ENCODE measurements at regions not wholly inside any gene's neighbourhood (a gene's known extent, or its start where the extent isn't known, plus 50 kb on each side); places are given as distances from the start of the nearest gene placed in this dataset.
"Not testable (repeated sequence)": the region's sequence is repeated elsewhere in the genome, so short reads cannot be mapped to it uniquely, and the experiment has no call there.

DNA sequence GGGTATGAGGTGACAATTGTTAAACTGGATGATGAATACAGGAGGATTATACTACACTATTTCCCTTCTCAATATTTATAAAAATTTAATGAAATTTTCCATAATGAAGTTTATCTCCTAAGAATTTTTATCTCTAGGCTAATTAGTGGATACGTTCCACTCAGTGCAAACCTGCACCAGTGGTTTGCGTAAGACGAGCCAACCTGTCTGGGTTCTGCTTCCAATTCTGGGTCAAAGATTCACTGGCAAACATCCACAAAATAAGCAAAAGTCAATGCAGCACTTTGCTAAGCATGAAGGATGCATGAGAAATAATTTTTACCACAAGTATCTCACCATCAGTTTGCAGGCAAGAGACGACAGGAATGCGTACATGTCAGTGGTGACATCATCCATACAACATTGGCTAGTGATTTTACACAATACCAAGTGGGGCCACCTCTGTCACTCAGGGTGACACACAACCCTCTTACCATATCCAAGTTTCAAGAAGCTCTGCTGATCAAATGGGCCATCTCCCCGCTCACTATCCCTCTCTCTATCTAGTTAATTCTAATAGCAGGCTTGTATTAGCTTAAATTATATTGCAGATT lies 51.7 kb downstream of the FAM50B start:
- DNase-seq = no peak

DNA sequence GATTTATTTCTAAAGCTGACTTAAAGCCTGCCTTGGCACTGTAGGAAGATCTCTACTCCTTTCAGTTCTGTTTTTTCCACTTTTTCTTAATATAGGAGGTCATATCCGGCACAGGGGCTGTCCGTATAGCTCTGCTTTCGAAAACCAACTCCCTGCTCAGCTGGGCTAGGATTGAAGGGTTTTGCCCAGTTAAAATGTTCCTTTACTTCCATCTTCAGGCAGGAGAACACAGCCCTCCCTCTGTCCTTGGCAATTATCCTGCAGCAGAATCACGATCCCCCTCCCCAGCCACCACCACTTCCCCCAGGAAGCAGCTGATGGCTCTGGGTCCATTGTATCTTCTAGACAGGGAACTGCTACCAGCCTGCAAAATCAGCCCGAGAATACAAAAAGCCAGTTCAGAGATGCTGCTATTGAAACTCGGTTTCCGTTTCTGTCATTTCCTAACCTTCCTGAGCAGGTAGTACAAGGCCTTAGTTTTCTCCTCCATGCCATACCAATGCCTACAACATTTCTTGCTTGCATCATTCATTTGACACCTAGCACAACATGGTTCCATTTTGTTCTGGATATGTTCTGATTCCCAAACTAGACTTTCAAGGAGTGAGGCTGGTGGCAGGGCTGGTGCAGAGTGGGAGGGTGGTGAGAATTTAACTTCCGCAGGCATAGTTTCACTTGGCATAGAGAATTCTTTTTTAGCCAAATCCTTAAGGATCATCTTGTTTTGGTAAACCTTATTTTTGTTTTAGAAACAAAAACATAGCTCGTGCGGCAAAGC lies 53.9 kb downstream of the FAM50B start:
- peak in 15 of 51 donors; percentile 11 to 43 (median 23) for DNase-seq

DNA sequence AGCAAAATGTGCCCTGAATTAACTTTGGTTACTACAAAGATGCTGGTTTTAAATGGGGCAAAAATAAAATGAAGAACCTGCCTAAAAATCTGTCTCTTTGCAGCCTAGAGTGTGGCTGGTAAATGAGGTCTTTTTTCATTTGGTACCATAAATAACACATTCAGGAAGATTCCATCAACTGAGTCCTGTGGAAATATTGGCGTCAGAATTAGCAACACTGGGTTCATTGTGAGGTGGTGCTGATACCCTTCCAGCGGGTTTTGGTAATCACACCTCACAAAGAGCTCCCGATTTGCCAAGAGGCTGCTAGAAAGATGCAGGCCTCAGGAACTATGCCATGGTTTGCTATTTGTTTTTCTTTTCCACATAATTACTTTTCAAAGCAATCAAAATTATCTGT lies 55.3 kb downstream of the FAM50B start:
- peak in 10 of 51 donors; percentile 11 to 50 (median 26) for DNase-seq

DNA sequence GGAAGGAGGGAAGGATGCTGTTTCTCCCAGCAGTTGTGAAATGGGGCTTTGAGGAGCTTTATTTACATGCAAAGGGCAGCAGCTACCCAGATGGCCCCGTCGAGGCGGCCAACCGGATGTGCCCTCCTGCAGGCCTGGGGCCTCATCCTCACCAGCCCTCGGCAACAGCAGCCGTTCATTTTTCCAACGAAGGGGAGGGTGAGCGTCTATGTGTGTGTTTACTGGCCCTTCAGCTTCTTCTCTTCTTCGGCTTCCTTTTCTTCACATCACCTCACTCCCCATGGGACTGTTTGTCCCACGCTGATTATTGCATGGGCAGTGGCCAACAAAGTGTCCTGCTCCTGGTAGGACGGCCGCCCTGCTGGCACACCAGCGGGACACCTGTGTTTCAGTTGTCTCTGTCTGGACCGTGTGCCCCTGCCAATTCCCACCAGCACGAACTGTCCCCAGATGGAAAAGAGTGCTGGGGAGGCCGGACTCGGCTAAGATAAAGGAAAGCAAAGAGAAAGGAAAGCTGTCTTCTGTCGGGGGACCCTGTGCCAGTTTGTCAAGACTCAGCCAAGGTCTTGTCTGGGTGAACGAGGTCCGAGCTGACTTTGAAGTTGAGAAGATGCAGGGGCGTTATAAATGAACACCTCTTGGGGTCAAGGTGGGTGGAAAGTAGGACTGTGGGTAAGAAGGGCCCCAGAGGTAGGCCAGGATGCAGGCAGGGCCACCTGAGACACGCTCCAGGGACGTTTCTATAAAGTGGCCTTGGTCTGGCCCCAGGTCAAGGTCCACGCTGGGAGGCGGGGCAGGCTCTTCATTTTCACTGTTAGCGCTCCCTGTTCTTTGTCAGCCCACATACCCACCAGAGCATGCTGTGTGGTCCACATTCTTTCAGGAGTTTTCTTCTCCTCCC lies 57.0 kb downstream of the FAM50B start:
- peak in 17 of 51 donors; percentile 15 to 62 (median 28) for DNase-seq

DNA sequence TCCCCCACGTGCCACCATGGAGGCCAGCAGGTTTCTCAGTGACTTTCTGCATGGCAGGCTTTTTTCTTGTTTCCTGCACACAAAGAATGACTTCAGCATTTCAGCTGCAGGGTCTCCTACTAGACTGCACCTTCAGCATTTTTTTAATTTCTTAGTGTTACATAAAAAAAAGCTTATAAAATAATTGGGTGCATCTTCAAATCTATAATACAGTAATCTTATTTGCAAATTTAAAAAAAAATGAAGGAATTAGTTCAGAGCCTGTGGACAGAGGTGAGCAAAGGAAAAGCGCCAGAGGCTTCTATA lies 57.6 kb downstream of the FAM50B start:
- no peak for DNase-seq

DNA sequence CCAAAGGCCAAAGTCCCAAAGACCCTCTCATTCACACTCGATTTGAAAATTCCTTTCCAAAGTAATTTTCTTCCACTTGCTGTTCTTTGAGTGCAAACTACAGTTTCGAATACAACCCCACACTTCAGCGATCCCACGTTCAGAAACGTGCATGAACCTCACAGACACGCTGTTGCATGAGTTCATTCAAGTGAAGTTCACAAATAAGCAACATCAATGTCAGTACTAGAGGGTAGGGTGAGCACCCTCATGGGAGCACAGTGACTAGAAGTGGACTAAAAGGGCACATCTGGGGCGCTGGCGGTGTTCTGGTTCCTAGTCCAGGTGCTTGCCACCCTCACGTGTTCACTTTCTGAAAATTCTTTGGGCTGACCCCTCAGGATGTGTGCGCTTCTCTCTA lies 59.0 kb downstream of the FAM50B start:
- DNase-seq = no peak

DNA sequence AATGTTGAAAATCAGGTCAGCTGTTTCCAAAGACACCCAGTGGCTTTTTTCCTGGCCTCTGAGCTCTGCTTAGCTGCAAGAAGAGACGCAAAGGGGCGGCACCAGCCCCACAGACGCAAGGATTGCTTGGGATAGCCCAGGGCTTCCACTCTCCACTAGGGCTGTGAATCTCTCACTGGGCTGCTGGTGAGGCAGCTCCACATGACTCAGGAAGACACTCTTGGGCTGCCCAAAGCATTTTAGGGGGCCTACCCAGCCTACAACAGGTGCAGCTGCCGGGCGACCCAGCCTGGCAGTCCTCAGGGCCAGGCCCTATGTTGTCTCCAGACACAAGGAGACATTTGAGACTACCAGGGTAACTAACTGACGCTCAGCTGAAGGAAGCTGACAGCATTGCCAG lies 59.8 kb downstream of the FAM50B start:
- no peak for DNase-seq

DNA sequence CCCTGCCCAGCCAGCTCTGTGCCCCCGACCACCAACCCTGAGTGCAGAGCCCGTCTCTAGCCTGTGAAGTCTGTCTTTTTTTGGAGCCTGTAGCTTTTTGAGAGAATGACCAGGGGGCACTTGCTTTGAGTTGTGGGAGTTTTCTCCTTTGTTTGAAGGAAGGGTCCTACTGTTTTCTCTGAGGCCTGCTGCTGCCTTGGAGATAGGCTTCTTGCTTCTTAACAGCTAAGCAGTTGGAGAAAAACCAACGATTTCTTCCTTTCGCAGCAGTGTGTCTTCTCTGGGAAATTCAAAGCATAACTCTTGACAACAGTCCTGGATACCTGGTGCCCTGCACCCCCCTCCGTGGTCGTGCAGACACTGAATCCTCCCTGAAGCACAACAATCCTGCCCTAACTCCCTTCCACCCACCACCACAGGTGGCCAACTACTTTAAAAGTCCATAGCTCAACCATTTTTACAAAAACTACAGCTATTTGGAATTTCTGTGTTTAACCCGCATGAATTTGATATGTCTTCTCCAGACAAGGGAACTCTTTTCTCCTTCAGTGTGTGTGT lies 61.0 kb downstream of the FAM50B start:
- DNase-seq = no peak

DNA sequence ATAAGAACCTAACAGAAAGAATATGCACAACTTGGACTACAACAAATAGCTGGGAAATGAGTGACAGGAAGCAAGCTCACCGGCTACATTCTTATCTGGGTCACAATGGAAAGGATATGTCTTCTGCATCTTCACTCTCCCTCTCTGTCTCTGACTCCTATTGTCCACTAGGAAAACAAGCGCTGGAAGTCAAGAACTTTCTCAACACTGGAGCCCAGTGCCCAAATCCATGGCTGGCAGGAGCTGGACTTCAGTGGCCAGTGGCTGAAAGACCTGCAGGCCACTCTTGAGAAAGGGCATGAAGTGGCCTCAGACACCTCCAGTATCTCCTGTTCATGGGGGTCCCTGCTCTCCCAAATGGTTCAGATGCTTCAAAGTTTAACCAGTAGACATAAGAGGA lies 62.0 kb downstream of the FAM50B start:
- no peak for DNase-seq

DNA sequence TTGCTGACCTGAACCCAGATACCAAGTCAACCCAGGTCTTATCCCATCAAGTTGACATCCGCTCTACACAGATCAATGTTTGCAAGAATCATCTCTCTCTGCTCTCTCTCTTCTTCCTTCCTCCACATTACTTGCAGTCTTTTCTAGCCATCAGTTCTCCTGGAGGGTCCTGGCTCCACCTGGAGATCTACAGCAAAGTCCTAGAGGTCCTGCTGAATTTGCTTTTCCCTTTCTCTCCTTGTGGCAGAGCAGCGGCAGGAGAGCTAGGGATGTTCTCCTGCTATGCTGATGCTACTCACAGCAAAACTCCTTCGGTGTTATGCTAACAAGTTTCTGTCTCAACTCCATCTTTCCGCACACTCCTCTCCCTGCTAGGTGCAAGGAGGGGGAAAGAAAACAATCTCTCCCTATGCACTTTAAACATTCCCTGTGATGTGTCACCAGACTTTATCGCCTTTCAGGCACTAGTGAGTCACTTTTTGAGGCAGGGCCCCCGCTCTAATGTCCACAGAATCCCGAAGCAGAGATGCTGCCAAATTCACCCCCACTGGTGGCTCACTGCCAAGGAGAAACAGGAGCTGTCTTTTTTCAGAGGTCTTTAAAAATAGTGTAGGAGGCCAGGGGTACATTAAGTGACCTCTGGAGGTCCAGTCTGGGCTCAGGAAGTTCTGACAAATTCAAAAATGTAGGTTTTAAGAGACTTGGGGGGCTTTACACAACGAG lies 62.6 kb downstream of the FAM50B start:
- peak in 18 of 51 donors; percentile 6 to 69 (median 20) for DNase-seq

DNA sequence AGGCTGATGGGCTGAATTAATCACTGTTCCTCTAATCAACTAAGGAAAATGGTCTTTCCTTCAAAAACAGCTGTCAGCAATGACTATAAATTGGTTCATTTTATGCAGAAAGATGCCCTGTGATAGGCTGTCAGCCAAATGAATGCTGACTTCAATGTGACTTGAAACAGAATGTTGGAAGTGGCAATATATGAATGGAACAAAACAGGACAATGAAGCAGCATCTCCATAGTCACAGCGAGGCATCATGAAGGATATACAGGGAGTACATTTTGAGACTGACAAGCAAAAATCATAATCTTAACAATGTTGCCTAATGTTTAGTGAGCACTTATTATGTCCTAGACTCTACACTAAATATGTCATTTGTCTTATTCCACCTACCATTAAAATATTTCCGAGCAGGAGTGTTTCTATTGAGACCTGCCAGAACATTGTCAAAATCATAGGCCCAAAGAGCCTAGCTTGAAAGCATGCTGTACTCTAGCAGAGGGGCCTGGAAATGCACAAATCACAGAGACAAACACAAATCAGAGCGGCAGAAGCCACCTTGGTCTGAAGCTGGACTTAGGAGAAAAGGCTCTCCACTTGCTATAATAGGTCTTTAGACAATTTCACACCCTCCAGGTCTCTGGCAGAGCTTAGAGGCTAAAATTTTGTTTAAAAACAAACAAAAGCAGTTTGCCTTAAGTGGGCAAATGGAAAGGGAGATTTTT lies 63.3 kb downstream of the FAM50B start:
- DNase-seq = peak in 1 of 51 donors; percentile 15

DNA sequence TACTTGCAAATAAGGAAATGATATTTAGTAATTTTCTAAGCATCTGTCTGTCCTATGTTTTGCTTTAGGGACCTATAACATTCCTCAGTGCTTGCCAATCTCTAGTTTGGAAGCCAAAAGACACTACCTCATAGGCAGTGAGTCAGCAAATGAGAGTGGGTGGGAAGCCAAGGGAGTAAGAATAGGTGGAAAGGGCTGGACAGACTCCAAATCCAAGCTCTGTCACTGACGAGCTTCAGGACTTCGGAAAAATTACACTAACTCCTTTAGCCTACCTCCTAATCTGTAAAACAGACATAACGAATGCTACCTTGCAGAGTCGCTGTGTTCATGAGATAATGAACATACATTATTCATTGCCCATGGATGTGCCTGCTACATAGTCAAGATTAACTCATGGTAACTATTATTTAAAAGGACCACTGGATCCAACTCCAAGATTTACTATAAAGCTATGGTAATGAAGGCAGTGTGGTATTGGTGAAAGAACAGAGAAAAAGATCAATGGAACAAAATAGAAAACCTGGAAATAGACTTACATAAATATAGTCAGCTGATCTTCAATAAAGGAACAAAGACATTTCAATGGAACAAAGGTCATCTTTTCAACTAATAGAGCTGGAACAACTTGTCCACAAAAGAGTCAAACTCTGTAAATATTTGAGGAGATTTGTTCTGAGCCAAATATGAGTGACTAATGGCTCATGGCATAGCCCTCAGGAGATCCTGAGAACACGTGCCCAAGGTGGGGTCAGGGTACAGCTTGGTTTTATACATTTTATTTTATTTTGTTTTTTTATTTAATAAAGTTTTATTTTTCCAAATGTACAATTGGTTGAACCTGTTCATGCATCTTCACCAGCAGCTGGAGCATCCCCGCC lies 64.1 kb downstream of the FAM50B start:
- peak in 6 of 51 donors; percentile 30 to 42 (median 34) for DNase-seq

DNA sequence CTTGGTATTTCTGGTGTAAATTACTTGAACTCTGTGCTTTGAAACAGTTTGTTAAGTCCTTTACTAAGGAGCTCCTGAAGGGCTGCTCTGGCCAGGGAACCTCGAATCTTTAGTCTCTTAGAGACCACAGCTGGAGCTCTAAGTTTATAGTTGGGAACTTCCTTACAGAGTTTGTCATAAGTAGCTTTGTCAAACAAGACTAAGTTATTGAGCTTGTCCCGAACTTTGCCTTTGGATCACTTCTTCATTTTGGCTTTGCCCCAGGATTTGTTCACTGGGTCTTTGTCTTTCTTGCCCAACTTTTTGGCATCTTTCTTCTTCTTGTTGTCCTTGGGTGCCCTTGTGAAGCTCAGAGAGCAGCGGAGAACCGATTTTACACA lies 64.8 kb downstream of the FAM50B start:
- no peak for DNase-seq

DNA sequence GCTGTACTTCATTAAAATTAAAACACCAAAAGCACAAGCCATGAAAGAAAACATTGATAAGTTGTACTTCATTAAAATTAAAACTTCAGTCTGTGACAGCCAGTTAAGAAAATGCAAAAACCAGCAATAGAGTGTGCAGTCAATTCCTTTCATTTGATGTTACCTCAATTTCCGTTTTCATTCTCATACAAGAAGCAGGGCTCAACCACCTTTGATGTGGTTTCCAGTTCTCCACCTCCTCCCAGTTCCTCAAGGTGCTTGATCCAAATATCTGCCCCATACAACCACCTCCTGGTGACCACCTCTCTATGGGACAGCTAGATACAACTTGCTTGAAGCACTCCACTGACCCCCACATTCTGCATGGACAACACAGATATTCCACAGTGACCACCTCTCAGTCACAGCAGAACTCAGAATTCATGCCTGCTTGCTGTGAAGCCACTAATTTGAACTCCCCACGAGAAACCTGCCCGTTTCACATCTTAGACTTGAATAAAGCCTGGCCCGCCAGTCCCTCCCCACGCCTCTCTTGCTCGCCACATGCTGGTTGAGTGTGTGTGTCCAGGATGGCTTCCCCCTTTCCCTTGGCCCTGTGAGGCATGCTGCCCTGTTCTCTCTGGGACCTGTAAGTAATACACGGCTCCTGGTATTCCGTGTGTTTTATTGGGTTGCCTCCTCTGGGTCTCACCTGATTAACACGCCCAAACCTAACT lies 66.1 kb downstream of the FAM50B start:
- DNase-seq = no peak

DNA sequence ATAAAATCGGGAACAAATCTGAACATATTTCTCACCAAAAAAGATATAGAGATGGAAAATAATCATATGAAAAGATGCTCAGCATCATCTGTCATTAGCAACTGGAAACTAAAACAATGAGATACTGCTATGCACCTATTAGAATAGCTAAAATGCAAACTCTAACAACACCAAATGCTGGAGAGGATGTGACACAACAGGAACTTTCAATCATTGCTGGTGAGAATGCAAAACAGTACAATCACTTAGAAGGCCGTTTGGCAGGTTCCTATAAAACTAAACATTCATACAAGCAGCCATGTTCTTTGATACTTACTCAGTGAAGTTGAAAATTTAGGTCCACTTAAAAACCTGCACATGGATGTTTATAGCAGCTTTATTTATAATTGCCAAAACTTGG lies 67.0 kb downstream of the FAM50B start:
- no peak for DNase-seq

DNA sequence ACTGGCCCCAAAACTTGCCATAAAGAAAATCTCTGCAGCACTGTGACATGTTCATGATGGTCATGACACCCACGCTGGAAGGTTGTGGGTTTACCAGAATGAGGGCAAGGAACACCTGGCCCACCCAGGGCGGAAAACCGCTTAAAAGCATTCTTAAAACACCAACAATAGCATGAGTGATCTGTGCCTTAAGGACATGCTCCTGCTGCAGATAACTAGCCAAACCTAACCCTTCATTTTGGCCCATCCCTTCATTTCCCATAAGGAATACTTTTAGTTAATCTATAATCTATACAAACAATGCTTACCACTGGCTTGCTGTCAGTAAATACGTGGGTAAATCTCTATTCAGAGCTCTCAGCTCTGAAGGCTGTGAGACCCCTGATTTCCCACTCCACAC lies 67.6 kb downstream of the FAM50B start:
- not testable (repeated sequence) for DNase-seq

DNA sequence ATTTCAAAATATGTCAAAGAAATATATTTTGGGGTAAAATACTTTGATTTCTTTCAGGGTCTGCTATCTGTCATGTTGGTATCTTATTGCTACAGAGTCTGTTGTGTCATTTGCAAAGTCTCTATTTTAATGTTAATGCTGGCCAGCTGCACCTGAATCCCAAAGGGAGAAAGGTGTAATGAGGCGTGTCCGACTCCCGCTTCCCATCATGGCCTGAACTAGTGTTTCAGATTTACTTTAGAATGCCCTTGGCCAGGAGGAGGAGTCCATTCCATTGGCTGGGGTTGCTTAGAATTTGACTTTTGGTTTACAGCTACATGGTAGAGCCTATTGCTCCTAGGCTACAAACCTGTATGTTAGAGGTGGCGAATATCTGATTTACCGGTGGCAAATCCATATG lies 69.3 kb downstream of the FAM50B start:
- no peak for DNase-seq

DNA sequence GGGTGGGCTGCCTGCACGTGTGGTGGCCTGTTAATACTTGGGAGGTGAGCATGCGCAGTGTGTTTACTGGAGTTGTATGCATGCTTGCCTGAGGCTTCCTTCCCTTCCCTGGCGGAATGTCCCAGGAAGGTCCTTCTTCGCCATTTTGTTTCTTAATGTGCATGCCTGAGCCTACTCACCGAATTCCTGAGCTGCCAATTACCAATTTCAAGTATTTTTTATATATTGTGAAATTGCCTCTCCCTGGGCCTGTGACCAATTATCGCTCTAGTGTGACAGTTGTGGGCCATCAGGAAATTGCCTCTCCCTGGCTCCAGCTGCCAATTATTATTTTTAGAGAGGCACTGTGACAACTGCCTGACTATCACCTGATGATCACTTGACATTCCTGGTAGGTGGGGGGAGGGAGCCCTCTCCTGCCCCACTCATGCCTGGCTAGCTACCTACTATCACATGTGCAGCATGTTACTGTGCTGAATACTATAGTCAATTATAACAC lies 70.0 kb downstream of the FAM50B start:
- DNase-seq = no peak

DNA sequence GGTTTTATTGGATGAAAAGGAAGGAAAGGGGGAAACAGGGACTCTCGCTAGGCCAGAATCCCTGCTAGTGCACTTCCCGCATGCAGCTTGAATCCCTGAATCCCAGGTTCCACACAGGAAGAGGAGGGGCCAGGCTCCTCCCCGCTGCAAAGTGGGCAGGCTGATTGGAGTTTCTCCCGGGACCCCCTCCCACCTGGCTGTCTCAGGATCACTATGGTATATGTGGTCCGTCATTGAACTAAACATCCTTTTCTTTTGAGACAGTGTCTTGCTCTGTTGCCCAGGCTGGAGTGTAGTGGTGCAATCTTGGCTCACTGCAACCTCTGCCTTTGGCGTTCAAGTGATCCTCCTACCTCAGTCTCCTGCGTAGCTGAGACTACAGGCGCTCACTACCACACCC lies 70.7 kb downstream of the FAM50B start:
- DNase-seq = no peak
